ENCODE measurements at regions not wholly inside any gene's neighbourhood (a gene's known extent, or its start where the extent isn't known, plus 50 kb on each side); places are given as distances from the start of the nearest gene placed in this dataset.

DNA sequence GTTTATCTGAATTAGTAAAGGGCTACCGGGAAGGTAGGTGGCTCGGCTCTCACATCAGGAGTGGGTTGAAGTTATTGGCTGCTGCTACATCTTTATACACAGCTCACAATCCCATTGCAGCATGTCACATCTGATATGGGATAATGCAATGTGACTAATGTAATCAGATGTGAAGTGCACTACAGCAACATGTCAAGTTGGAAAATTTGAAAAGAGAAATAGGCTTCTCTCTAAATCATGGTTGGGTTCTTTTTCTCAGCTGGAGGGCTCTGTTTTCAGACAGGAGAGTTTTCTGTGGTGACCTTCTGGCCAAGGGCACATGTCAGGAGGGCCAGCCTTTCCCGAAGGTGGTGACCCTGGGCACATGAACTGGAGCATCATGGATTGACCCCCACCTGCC is 337.5 kb downstream of the HRH4 start:
- TF ChIP-seq POLR2AphosphoS5 (IDR thresholded peaks at IDR 0.05; ENCODE audit: low read depth, low read length) = no peak
- TF ChIP-seq, protein P1, sequence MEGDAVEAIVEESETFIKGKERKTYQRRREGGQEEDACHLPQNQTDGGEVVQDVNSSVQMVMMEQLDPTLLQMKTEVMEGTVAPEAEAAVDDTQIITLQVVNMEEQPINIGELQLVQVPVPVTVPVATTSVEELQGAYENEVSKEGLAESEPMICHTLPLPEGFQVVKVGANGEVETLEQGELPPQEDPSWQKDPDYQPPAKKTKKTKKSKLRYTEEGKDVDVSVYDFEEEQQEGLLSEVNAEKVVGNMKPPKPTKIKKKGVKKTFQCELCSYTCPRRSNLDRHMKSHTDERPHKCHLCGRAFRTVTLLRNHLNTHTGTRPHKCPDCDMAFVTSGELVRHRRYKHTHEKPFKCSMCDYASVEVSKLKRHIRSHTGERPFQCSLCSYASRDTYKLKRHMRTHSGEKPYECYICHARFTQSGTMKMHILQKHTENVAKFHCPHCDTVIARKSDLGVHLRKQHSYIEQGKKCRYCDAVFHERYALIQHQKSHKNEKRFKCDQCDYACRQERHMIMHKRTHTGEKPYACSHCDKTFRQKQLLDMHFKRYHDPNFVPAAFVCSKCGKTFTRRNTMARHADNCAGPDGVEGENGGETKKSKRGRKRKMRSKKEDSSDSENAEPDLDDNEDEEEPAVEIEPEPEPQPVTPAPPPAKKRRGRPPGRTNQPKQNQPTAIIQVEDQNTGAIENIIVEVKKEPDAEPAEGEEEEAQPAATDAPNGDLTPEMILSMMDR (IDR thresholded peaks at IDR 0.05) = no peak
